RCC 7860 (cell line): ENCODE measurements at regions not wholly inside any gene's neighbourhood (a gene's known extent, or its start where the extent isn't known, plus 50 kb on each side); places are given as distances from the start of the nearest gene placed in this dataset.
"Not testable (repeated sequence)": the region's sequence is repeated elsewhere in the genome, so short reads cannot be mapped to it uniquely, and the experiment has no call there.

Experiments
- DNase-seq: peaks from one replicate; pipeline ENCODE4 v3.0.0-alpha.2; 2015; ENCODE audit warnings: low spot score
- FAIRE-seq: peaks from 2 replicates; lab custom pipeline; 2012; peaks lifted over from hg19 to GRCh38; lab: Jason Lieb, UNC

DNA sequence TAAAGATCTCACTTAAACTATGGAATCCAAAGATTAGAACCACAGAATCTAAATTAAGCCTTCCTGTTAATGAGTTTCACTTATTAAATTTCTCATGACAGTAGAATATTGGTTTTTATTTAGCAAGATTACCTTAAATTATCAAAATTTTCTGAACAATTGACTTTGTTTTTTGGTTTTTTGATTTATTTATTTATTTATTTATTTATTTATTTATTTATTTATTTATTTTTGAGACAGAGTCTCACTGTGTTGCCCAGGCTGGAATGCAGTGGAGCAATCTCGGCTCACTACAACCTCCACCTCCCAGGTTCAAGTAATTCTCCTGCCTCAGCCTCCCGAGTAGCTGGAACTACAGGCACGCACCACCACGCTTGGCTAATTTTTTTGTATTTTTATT is 538.6 kb downstream of the AMY1C start:
- FAIRE-seq, DNase-seq: not testable (repeated sequence)

DNA sequence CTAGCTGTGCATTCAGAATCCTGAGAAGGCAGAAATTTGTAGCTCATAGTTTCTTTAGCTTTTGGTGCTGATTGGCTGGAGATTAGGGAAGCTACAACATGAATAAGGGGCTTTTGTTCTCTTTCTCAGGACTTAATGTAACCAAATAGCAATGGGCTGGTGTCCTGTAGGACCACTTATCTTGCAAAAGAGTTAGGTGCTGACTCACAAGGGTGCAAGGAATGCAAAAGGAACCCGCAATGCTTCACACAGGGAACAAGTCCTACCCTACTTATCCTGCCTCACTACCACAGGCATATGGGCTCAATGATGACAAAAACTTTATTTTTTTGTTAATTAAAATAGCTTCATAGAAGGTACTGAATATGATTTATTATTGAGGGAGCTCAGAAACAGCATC is 541.5 kb downstream of the AMY1C start:
- no peak for DNase-seq
- FAIRE-seq = no peak

DNA sequence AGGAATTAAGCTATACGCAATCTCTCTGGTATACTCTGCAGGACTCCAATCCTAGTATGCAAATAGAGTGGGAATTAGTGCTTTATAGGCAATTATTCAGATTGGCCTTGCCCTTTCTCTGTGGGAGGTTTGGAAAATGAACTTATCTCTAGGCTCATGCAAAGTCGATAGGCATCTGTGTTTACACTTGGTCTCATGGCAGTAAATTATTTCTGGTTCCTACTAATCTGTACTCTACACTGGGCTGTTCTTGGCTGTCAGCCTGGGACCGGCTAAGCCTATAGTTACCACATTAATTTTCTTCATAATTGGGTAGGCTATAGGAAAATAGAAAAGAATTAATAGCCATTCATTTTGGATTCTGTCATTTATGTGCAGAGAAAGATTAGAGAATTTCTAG is 544.6 kb downstream of the AMY1C start:
- FAIRE-seq = no peak
- DNase-seq = no peak

DNA sequence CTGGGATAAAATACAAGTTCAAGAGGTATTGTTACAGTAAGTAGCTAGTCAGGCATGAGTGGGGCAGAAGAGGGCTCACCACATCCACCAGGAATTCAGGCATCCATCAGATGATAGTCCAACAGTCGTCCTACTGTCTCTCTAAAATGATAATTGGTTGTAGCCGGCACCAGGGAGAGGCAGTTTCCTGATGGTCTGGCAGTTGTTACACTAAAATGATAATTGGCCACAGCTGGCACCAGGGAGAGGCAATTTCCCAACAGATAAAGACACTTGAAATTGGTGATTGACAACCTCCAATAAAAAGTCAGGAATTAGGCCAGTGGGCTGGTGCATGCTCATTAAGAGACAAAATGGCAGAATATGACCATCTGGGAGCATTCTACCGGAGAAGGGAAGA is 545.8 kb downstream of the AMY1C start:
- DNase-seq (no peak), FAIRE-seq (no peak)

DNA sequence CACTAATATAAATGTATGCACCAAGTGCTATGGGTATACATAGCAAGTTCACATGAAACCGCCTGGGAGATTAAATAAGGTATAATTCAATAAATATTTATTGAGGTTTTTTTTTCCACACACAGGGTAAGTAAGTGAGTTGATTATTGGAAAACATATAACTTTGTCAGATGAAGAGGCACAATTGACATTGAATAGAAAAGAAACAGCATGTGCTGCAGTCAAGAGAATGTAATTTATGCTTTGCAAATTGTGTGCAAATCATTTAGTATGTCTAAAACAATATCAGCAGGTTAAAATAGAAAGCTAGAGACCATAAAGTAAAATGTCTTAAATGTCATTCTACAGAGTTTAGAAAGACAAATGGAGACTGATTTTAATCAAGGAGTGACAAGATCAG is 560.0 kb downstream of the AMY1C start:
- DNase-seq (no peak), FAIRE-seq (no peak)

DNA sequence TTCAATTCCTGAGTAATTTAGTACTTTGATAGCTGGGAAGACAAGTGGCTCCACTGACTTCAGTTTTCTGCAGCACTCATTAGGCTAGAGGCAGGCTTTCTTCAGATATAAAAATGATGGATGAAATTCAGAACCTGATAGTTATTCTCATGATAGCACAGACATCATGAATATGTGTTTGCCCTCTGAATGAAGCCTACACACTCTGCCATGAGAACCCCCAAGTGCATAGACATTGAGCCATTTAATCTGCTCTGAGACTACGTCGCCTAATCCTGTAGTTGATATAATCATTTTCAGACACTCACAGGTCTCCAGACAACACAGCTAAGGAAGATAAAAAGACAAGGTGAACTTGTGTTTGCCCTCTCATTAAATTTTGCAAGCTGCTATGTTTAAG is 566.1 kb downstream of the AMY1C start:
- no peak for FAIRE-seq
- no peak for DNase-seq

DNA sequence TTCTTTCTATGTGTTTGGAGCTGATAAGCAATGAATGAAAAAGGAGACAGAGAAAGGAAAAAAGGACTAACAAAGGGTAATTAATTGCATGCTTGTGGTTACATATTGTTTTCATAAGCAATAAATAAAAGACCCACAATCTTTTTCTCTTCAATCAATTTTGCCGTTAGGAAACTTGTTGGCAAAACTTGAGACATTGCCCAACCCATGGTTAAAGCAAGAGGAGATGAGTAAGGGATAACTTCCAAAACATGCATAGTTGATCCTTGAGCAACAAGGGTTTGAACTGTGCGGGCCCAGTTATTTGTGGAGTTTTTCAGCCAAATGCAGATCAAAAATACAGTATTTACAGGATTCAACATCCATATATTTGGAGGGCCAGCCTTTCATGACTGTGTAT is 572.4 kb downstream of the AMY1C start:
- DNase-seq (no peak), FAIRE-seq (no peak)

DNA sequence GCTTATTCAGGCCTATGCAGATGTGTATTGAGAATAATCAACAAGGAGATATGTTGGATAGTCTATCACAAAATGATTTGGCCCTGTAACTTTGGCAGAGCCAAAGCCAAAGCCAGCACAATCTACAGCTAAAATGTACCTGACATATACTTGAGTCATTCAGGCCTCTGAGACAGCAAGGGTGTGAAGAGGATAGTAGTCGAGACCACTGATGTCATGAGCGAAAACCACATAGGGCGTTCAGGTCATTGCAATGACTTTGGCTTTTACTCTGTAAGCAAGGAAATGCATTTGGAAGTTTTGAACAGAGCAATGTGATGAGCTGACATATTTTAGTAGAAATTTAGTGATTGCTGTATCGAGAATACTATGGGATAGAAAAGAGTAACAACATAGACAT is 579.6 kb downstream of the AMY1C start:
- FAIRE-seq (no peak), DNase-seq (no peak)

DNA sequence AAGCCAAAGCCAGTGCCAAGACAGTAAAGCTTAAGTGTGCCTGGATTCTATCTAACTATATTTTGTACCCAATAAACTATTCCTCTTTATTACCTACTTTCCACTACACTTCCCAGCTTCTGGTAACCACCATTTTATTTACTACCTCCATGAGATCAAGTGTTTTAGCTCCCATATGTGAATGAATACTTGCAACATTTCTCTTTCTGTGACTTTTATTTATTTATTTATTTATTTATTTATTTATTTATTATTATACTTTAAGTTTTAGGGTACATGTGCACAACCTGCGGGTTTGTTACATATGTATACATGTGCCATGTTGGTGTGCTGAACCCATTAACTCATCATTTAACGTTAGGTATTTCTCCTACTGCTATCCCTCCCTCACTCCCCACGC is 582.1 kb downstream of the AMY1C start:
- FAIRE-seq = no peak

DNA sequence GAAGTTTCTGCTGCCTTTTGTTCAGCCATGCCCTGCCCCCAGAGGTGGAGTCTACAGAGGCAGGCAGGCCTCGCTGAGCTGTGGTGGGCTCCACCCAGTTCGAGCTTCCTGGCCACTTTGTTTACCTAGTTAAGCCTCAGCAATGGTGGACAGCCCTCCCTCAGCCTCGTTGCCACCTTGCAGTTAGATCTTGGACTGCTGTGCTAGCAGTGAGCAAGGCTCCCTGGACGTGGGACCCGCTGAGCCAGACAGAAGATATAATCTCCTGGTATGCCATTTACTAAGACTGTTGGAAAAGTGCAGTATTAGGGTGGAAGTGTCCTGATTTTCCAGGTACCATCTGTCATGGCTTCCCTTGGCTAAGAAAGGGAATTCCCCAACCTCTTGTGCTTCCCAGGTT is 588.2 kb downstream of the AMY1C start:
- FAIRE-seq, DNase-seq: not testable (repeated sequence)

More for the DNA sequence above, 582.1 kb downstream of the AMY1C start:
- no peak for DNase-seq

DNA sequence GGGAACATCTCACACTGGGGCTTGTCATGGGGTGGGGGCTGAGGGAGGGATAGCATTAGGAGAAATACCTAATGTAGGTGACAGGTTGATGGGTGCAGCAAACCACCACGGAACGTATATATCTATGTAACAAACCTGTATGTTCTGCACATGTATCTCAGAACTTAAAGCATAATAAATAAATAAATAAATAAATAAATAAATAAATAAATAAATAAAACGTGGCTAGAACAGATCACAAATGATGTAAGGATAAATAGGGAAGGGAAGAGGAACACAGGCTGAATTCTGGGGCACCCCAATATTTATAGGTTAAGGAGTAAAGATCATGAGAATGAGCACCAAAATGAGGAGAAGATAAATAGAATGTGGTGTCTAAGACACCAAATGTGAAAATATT is 592.2 kb downstream of the AMY1C start:
- DNase-seq (no peak), FAIRE-seq (no peak)

DNA sequence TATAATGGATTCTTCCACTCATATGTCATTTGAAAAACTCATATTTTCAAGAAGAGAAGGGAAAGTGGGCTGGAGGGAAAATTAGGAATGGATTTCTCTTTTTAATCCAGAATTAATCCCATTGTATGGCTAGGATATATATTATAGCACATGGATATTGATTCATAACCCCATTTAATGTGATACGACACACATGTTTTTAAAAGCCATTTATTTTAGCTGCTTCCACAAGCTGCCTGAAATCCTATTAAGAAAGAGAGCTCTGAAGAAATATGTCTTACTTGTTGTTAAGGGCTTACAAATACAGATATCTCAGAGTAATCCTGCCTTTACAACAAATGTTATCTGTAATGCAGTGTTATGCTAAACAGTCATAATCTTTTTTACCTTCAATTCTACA is 598.6 kb downstream of the AMY1C start:
- FAIRE-seq (no peak), DNase-seq (no peak)

DNA sequence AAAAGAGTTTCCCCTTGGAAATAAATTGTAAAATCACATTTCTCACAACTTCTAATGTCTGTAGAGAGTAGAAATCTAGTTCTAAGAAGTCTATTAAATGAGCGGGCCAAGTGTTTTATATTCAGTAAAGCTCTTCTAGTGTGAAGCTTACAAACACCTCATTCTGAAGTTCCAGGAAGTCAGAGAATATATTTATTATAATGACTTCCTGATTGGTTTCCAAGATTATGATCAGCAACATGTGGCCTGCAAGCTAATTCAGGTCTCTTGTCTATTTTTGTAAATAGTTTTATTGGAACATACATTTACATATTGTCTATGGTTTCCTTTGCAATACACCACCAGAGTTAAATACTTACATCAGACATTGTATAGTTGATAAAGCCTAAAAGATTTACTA is 603.9 kb downstream of the AMY1C start:
- DNase-seq (no peak), FAIRE-seq (no peak)

DNA sequence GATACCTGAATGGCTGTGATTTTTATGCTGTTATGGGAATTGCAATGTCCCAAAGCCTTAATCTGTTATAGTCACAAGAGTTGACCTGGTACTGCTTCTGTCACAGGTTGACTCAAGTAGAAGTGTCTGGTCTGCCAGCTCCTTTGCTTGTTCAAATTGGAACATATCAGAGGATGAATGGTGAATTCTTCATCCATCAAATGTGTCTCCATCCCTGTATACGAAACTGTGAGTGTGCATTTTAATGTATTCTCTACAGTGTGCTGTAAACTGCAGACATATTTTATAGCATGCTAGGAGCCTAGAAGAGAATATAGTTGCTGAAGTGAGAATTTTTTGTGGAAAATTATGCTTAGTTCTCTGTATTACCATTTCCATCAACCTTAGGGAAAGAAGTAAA is 608.4 kb downstream of the AMY1C start:
- FAIRE-seq (no peak), DNase-seq (no peak)

DNA sequence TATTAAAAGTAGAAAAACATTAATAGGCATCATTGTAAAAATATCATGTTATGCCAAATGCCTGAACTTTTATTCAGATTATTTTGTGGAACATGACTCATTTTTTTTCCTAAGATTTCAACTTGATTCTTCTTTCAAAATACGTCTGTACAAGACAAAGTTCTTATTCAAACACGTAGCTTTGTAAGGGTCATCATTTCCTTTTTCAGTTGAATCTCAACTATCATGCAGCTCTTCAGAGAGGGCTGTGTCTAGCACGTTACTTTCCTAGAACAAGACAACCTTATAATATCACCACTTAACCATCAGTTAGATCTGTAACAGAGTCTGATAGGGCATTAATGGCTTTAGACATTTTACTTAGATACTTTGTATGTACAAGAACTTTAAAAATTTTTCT is 608.9 kb downstream of the AMY1C start:
- FAIRE-seq (no peak), DNase-seq (no peak)

DNA sequence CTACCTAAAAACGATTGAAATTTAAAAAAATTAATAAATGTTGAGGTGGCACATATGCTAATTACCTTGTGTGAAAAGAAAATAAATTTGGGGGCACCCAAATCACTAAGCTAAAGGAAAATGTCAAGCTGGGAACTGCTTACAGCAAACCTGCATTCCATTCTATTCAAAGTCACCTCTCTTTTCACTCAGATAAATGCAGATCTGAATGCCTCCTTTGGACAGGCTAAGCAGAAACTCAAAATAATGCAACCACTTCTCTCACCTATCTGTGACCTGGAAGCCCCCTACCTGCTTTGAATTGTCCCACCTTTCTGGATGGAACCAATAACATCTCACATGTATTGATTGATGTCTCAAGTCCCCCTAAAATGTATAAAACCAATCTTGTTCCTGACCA is 628.7 kb downstream of the AMY1C start:
- no peak for FAIRE-seq
- no peak for DNase-seq

DNA sequence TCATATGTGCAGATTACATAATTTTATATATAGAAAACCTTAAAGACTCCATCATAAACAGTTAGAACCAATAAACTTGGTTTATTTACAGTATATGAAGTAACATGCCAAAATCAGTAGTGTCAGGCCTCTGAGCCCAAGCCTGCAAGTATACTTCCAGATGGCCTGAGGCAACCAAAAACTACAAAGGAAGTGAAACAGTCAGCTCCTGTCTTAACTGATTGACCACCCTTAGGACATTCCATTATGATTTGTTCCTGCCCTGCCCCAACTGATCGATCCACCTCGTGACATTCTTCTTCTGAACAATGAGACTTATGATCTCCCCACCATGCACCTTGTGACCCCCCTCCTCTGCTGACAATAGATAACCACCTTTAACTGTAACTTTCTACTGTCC is 630.3 kb downstream of the AMY1C start:
- no peak for FAIRE-seq
- no peak for DNase-seq

DNA sequence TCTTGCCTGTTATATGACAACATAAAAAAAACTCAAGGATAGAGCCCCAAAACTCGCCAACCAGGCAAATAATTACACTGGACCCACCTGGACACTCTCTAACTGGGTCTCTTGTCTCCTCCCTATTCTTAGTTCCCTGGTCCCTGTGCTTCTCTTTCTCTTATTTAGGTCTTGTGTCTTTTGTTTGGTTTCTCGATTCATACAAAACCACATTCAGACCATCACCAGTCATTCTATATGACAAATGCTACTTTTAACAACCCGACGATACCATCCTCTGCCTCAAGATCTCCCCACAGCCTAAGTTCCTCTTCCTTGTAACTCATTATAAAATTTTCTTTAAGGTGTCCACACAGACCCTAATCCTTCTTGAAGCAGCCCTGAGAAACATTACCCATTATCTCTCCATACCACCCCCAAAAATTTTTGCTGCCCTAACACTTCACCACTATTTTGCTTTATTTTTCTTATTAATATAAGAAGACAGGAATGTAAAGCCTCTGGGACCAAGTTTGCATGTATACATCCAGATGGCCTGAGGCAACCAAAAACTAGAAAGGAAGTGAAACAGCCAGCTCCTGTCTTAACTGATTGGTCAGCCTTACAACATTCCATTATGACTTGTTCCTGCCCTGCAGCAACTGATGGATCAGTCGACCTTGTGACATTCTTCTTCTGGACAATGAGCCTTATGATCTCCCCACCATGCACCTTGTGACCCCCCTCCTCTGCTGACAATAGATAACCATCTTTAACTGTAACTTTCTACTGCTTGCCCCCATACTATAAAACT is 638.2 kb downstream of the AMY1C start:
- no peak for FAIRE-seq
- DNase-seq = no peak

DNA sequence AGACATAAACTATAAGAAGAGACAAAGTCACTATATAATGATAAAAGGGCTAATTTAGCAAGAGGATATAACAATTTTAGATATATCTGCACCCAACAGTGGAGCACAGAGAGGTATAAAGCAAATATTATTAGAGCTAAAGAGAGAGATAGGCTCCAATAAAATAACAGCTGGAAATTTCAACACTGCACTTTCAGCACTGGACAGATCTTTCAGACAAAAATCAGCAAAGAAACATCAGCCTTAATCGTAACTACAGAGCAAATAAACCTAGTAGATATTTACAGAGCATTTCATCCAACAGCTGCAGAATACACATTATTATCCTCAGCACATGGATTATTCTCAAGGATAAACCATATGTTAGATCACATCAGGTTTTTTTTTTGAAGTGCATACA is 642.9 kb downstream of the AMY1C start:
- no peak for DNase-seq
- no peak for FAIRE-seq

DNA sequence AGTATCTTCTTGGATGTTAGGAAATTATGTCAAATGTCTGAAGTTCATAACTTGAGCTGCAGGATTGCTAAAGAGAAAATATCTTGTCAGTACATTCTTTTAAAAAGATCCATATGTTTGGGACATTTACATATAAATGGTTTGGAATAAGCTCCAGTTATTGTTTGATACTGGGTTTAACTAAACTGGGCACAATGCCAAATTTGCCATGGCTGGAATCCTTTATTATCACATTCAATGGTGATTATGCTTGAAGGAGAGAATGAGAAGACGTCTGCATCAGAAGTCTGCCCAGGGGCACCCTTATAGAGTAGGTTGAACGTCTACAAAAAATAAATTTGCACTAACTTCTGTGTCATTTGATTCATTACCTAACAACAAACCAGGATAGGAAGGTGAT is 652.5 kb downstream of the AMY1C start:
- DNase-seq = no peak
- no peak for FAIRE-seq

DNA sequence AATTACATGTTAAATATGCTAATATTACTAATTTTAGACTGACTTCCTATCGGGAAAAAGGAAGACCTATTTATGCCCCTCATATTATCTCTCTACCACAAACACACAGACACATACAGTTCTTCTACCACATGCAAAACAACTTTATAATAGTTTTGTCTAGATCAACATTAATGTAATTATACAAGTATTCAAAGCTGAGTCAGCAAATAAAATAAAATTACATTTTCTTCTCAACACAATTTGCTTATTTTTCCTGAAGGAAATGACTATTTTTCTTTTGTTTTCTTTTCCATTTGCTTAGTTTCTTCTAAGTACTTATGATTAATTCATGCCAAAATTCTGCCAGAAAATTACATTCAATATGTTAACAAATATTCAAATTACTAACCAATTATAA is 654.2 kb downstream of the AMY1C start:
- no peak for DNase-seq
- no peak for FAIRE-seq

DNA sequence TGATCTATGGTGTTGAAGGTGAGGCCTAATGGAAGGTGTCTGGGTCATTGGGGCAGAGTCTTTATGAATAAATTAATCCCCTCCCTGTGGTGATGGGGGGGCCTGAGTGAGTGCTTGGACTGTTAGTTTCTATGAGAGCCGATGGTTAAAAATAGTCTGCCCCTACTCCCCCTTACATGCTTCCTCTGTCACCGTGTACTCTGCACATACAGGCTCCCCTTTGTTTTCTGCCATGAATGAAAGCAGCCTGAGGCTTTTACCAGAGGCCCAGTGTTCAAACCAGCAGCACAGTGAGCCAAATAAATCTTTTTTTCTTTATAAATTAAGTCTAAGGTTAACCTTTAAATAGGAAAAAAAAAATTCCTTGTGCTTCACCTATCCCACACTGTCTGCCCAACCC is 657.0 kb downstream of the AMY1C start:
- FAIRE-seq = no peak
- no peak for DNase-seq

DNA sequence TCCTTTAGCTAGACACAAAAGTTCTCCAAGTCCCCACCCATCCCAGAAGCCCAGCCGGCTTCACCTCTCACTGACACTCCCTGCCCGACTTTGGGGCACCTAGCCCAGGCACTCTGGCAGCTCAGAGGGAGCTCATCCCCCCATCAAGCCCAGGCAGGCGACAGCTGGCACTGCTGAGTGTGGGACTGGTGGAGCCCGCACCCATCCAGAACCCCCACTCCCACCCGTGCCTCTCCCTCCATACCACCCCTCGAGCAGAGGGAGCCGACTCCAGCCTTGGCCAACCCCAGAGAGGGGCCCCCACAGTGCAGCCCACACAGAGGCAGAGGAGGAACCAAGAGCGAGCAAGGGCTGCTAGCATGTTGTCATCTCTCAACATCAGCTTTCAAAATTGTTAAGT is 658.6 kb downstream of the AMY1C start:
- no peak for DNase-seq
- FAIRE-seq = no peak
